ENCODE measurements at regions not wholly inside any gene's neighbourhood (a gene's known extent, or its start where the extent isn't known, plus 50 kb on each side); places are given as distances from the start of the nearest gene placed in this dataset.

- H3K27me3 ChIP-seq (ENCODE audit: control insufficient read depth in 5 of 5, insufficient read depth in 4 of 5, low read length in 5 of 5) = no peaks in the 10 kb centered on the region
- H3K27ac ChIP-seq (ENCODE audit: low read depth, low read length) = no peak overlapping the region
- H3K4me3 ChIP-seq (ENCODE audit: low read depth in 1 of 5, low read length in 5 of 5) = no peak overlapping the region
- H3K4me1 ChIP-seq (ENCODE audit: control insufficient read depth in 5 of 5, insufficient read depth in 5 of 5, low read length in 5 of 5) = no peaks in the 10 kb centered on the region
- H3K36me3 ChIP-seq (ENCODE audit: control insufficient read depth in 5 of 5, insufficient read depth in 5 of 5, low read length in 5 of 5) = no peaks in the 10 kb centered on the region
- no peak overlapping the region for H3K9ac ChIP-seq (ENCODE audit: low read length in 5 of 5)
- H3K9me3 ChIP-seq (ENCODE audit: control insufficient read depth in 5 of 5, low read length in 5 of 5) = peaks cover 10 to 42% (median 29%) of the 10 kb centered on the region in 5 donors
Measured at GRCh38 chr1:81170721-81171120, 630.0 kb upstream of the ADGRL2 start.

- no peak overlapping the region for H3K27ac ChIP-seq (ENCODE audit: low read depth, low read length)
- no peak overlapping the region for H3K4me3 ChIP-seq (ENCODE audit: low read depth in 1 of 5, low read length in 5 of 5)
- H3K9ac ChIP-seq (ENCODE audit: low read length in 5 of 5) = no peak overlapping the region
- H3K27me3 ChIP-seq (ENCODE audit: control insufficient read depth in 5 of 5, insufficient read depth in 4 of 5, low read length in 5 of 5) = no peaks in the 10 kb centered on the region
- H3K36me3 ChIP-seq (ENCODE audit: control insufficient read depth in 5 of 5, insufficient read depth in 5 of 5, low read length in 5 of 5) = no peaks in the 10 kb centered on the region
- H3K4me1 ChIP-seq (ENCODE audit: control insufficient read depth in 5 of 5, insufficient read depth in 5 of 5, low read length in 5 of 5) = no peaks in the 10 kb centered on the region
- H3K9me3 ChIP-seq (ENCODE audit: control insufficient read depth in 5 of 5, low read length in 5 of 5) = peaks cover 0 to 17% (median 9%) of the 10 kb centered on the region in 5 donors
Measured at GRCh38 chr1:81165963-81166362, 634.8 kb upstream of the ADGRL2 start.

GRCh38 chr1:81160696-81161095 is 640.0 kb upstream of the ADGRL2 start:
- H3K4me3 ChIP-seq (ENCODE audit: low read depth in 1 of 5, low read length in 5 of 5) = no peak overlapping the region
- no peaks in the 10 kb centered on the region for H3K4me1 ChIP-seq (ENCODE audit: control insufficient read depth in 5 of 5, insufficient read depth in 5 of 5, low read length in 5 of 5)
- no peaks in the 10 kb centered on the region for H3K36me3 ChIP-seq (ENCODE audit: control insufficient read depth in 5 of 5, insufficient read depth in 5 of 5, low read length in 5 of 5)
- peaks cover 0 to 7% (median 4%) of the 10 kb centered on the region in 5 donors for H3K9me3 ChIP-seq (ENCODE audit: control insufficient read depth in 5 of 5, low read length in 5 of 5)
- H3K9ac ChIP-seq (ENCODE audit: low read length in 5 of 5) = no peak overlapping the region
- H3K27me3 ChIP-seq (ENCODE audit: control insufficient read depth in 5 of 5, insufficient read depth in 4 of 5, low read length in 5 of 5) = no peaks in the 10 kb centered on the region
- H3K27ac ChIP-seq (ENCODE audit: low read depth, low read length) = no peak overlapping the region

GRCh38 chr1:81158592-81158991 is 642.1 kb upstream of the ADGRL2 start:
- H3K9me3 ChIP-seq (ENCODE audit: control insufficient read depth in 5 of 5, low read length in 5 of 5) = no peaks in the 10 kb centered on the region
- H3K27ac ChIP-seq (ENCODE audit: low read depth, low read length) = no peak overlapping the region
- H3K4me1 ChIP-seq (ENCODE audit: control insufficient read depth in 5 of 5, insufficient read depth in 5 of 5, low read length in 5 of 5) = no peaks in the 10 kb centered on the region
- H3K9ac ChIP-seq (ENCODE audit: low read length in 5 of 5) = no peak overlapping the region
- H3K27me3 ChIP-seq (ENCODE audit: control insufficient read depth in 5 of 5, insufficient read depth in 4 of 5, low read length in 5 of 5) = no peaks in the 10 kb centered on the region
- no peak overlapping the region for H3K4me3 ChIP-seq (ENCODE audit: low read depth in 1 of 5, low read length in 5 of 5)
- no peaks in the 10 kb centered on the region for H3K36me3 ChIP-seq (ENCODE audit: control insufficient read depth in 5 of 5, insufficient read depth in 5 of 5, low read length in 5 of 5)

- Histone ChIP-seq H3K9me3 (ENCODE audit: control insufficient read depth in 5 of 5, low read length in 5 of 5) (no peaks in the 10 kb centered on the region), H3K9ac (ENCODE audit: low read length in 5 of 5) (no peak overlapping the region), H3K27me3 (ENCODE audit: control insufficient read depth in 5 of 5, insufficient read depth in 4 of 5, low read length in 5 of 5) (no peaks in the 10 kb centered on the region), H3K4me3 (ENCODE audit: low read depth in 1 of 5, low read length in 5 of 5) (no peak overlapping the region), H3K4me1 (ENCODE audit: control insufficient read depth in 5 of 5, insufficient read depth in 5 of 5, low read length in 5 of 5) (no peaks in the 10 kb centered on the region), H3K27ac (ENCODE audit: low read depth, low read length) (no peak overlapping the region), H3K36me3 (ENCODE audit: control insufficient read depth in 5 of 5, insufficient read depth in 5 of 5, low read length in 5 of 5) (no peaks in the 10 kb centered on the region)
Measured at GRCh38 chr1:81157686-81158085, 643.0 kb upstream of the ADGRL2 start.

GRCh38 chr1:81156887-81157286 is 643.8 kb upstream of the ADGRL2 start:
- no peaks in the 10 kb centered on the region for H3K4me1 ChIP-seq (ENCODE audit: control insufficient read depth in 5 of 5, insufficient read depth in 5 of 5, low read length in 5 of 5)
- H3K9ac ChIP-seq (ENCODE audit: low read length in 5 of 5) = no peak overlapping the region
- no peaks in the 10 kb centered on the region for H3K27me3 ChIP-seq (ENCODE audit: control insufficient read depth in 5 of 5, insufficient read depth in 4 of 5, low read length in 5 of 5)
- no peak overlapping the region for H3K27ac ChIP-seq (ENCODE audit: low read depth, low read length)
- H3K36me3 ChIP-seq (ENCODE audit: control insufficient read depth in 5 of 5, insufficient read depth in 5 of 5, low read length in 5 of 5) = no peaks in the 10 kb centered on the region
- no peaks in the 10 kb centered on the region for H3K9me3 ChIP-seq (ENCODE audit: control insufficient read depth in 5 of 5, low read length in 5 of 5)
- H3K4me3 ChIP-seq (ENCODE audit: low read depth in 1 of 5, low read length in 5 of 5) = no peak overlapping the region

GRCh38 chr1:81155131-81155530 is 645.6 kb upstream of the ADGRL2 start:
- H3K4me3 ChIP-seq (ENCODE audit: low read depth in 1 of 5, low read length in 5 of 5) = no peak overlapping the region
- H3K27ac ChIP-seq (ENCODE audit: low read depth, low read length) = no peak overlapping the region
- H3K27me3 ChIP-seq (ENCODE audit: control insufficient read depth in 5 of 5, insufficient read depth in 4 of 5, low read length in 5 of 5) = no peaks in the 10 kb centered on the region
- no peaks in the 10 kb centered on the region for H3K36me3 ChIP-seq (ENCODE audit: control insufficient read depth in 5 of 5, insufficient read depth in 5 of 5, low read length in 5 of 5)
- no peaks in the 10 kb centered on the region for H3K9me3 ChIP-seq (ENCODE audit: control insufficient read depth in 5 of 5, low read length in 5 of 5)
- H3K4me1 ChIP-seq (ENCODE audit: control insufficient read depth in 5 of 5, insufficient read depth in 5 of 5, low read length in 5 of 5) = no peaks in the 10 kb centered on the region
- H3K9ac ChIP-seq (ENCODE audit: low read length in 5 of 5) = no peak overlapping the region

GRCh38 chr1:81151206-81151605 is 649.5 kb upstream of the ADGRL2 start:
- H3K27me3 ChIP-seq (ENCODE audit: control insufficient read depth in 5 of 5, insufficient read depth in 4 of 5, low read length in 5 of 5) = no peaks in the 10 kb centered on the region
- H3K9me3 ChIP-seq (ENCODE audit: control insufficient read depth in 5 of 5, low read length in 5 of 5) = no peaks in the 10 kb centered on the region
- H3K9ac ChIP-seq (ENCODE audit: low read length in 5 of 5) = no peak overlapping the region
- H3K36me3 ChIP-seq (ENCODE audit: control insufficient read depth in 5 of 5, insufficient read depth in 5 of 5, low read length in 5 of 5) = no peaks in the 10 kb centered on the region
- H3K4me3 ChIP-seq (ENCODE audit: low read depth in 1 of 5, low read length in 5 of 5) = no peak overlapping the region
- H3K27ac ChIP-seq (ENCODE audit: low read depth, low read length) = no peak overlapping the region
- no peaks in the 10 kb centered on the region for H3K4me1 ChIP-seq (ENCODE audit: control insufficient read depth in 5 of 5, insufficient read depth in 5 of 5, low read length in 5 of 5)

- Histone ChIP-seq H3K27me3 (ENCODE audit: control insufficient read depth in 5 of 5, insufficient read depth in 4 of 5, low read length in 5 of 5) (no peaks in the 10 kb centered on the region), H3K9ac (ENCODE audit: low read length in 5 of 5) (no peak overlapping the region), H3K36me3 (ENCODE audit: control insufficient read depth in 5 of 5, insufficient read depth in 5 of 5, low read length in 5 of 5) (no peaks in the 10 kb centered on the region), H3K27ac (ENCODE audit: low read depth, low read length) (no peak overlapping the region), H3K4me3 (ENCODE audit: low read depth in 1 of 5, low read length in 5 of 5) (no peak overlapping the region), H3K9me3 (ENCODE audit: control insufficient read depth in 5 of 5, low read length in 5 of 5) (no peaks in the 10 kb centered on the region), H3K4me1 (ENCODE audit: control insufficient read depth in 5 of 5, insufficient read depth in 5 of 5, low read length in 5 of 5) (no peaks in the 10 kb centered on the region)
Measured at GRCh38 chr1:81149649-81150325, 650.9 kb upstream of the ADGRL2 start.

GRCh38 chr1:81144240-81144825 is 656.4 kb upstream of the ADGRL2 start:
- H3K27me3 ChIP-seq (ENCODE audit: control insufficient read depth in 5 of 5, insufficient read depth in 4 of 5, low read length in 5 of 5) = no peaks in the 10 kb centered on the region
- no peaks in the 10 kb centered on the region for H3K36me3 ChIP-seq (ENCODE audit: control insufficient read depth in 5 of 5, insufficient read depth in 5 of 5, low read length in 5 of 5)
- no peaks in the 10 kb centered on the region for H3K9me3 ChIP-seq (ENCODE audit: control insufficient read depth in 5 of 5, low read length in 5 of 5)
- H3K4me3 ChIP-seq (ENCODE audit: low read depth in 1 of 5, low read length in 5 of 5) = no peak overlapping the region
- peaks cover 0 to 14% (median 0%) of the 10 kb centered on the region in 5 donors for H3K4me1 ChIP-seq (ENCODE audit: control insufficient read depth in 5 of 5, insufficient read depth in 5 of 5, low read length in 5 of 5)
- H3K9ac ChIP-seq (ENCODE audit: low read length in 5 of 5) = no peak overlapping the region
- no peak overlapping the region for H3K27ac ChIP-seq (ENCODE audit: low read depth, low read length)
